ENCODE measurements at regions not wholly inside any gene's neighbourhood (a gene's known extent, or its start where the extent isn't known, plus 50 kb on each side); places are given as distances from the start of the nearest gene placed in this dataset.
"Not testable (repeated sequence)": the region's sequence is repeated elsewhere in the genome, so short reads cannot be mapped to it uniquely, and the experiment has no call there.

DNA sequence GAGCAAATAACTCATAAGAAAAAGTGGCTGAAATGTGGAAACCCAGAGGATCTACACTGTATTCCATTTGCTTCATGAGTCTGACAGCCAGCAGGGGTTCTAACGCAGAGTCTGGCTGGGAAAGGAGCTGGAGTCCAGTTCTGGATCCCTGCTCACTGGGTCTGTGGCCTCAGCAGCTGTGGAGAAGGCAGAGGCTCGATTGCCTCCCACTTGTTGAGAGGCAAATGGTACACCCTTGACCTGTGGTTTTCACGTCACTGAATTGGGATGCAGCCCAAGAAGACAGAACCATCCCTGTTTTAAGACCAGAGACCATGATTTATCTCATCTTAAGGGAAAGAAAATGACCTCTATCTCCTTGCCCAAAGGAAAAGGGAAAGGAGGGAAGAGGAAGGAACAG, 147.0 kb upstream of the NOCT start:
- Histone ChIP-seq H3K4me3 (ENCODE audit: low read length) (no peak overlapping the region), H3K36me3 (ENCODE audit: control insufficient read depth, insufficient read depth, low read length, severe bottlenecking) (no peaks in the 10 kb centered on the region), H3K9me3 (ENCODE audit: control insufficient read depth, low read length) (no peaks in the 10 kb centered on the region), H3K4me1 (ENCODE audit: control insufficient read depth, insufficient read depth, low read length) (peaks cover 8% of the 10 kb centered on the region), H3K9ac (ENCODE audit: low read length) (no peak overlapping the region), H3K27me3 (replicated peaks; ENCODE audit: control insufficient read depth, insufficient read depth, low read length) (peaks cover 8% of the 10 kb centered on the region)
- no peak for DNase-seq (ENCODE audit: low read depth)

DNA sequence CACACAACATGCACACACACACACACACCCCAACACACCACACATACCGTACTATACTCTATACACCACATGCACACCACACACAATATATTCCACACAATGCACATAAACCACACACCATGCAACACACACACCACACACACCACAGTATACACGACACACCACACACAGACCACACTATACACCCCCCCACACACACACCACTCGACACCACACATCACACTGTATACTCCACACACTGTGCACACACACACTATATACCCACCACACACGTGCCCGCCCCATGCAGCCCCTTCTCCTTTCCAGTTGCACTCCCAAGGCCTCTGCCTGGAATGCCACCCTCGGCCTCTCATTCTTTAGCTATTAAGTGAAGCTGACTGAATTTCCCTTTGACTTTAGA, 148.2 kb upstream of the NOCT start:
- Histone ChIP-seq H3K27me3 (replicated peaks; ENCODE audit: control insufficient read depth, insufficient read depth, low read length) (peaks cover 8% of the 10 kb centered on the region), H3K4me3 (ENCODE audit: low read length) (no peak overlapping the region), H3K9ac (ENCODE audit: low read length) (no peak overlapping the region), H3K36me3 (ENCODE audit: control insufficient read depth, insufficient read depth, low read length, severe bottlenecking) (no peaks in the 10 kb centered on the region), H3K9me3 (ENCODE audit: control insufficient read depth, low read length) (no peaks in the 10 kb centered on the region), H3K4me1 (ENCODE audit: control insufficient read depth, insufficient read depth, low read length) (peaks cover 8% of the 10 kb centered on the region)
- no peak for DNase-seq (ENCODE audit: low read depth)

DNA sequence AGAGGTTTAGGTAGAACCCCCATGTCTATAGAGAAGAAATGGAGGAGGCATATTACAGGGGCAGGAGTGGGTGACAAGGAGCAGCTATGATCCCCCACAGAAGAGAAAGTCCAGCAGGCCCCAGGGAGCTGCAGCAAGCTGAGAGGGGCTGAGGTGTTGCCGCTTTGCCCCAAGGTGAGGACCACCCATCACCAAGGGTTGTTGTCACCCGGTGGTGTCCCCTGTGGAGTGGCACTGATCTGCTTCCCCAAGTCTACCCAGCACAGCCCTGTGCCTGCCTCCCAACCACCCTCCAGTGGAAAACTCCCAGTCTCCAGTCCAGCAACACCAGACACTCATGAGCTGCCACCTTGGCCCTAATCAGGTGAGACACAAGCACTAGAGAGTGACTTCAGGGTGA, 149.3 kb upstream of the NOCT start:
- Histone ChIP-seq H3K9me3 (ENCODE audit: control insufficient read depth, low read length) (no peaks in the 10 kb centered on the region), H3K36me3 (ENCODE audit: control insufficient read depth, insufficient read depth, low read length, severe bottlenecking) (no peaks in the 10 kb centered on the region), H3K4me1 (ENCODE audit: control insufficient read depth, insufficient read depth, low read length) (peaks cover 2% of the 10 kb centered on the region), H3K27me3 (replicated peaks; ENCODE audit: control insufficient read depth, insufficient read depth, low read length) (peaks cover 10% of the 10 kb centered on the region), H3K4me3 (ENCODE audit: low read length) (no peak overlapping the region), H3K9ac (ENCODE audit: low read length) (no peak overlapping the region)
- no peak for DNase-seq (ENCODE audit: low read depth)

DNA sequence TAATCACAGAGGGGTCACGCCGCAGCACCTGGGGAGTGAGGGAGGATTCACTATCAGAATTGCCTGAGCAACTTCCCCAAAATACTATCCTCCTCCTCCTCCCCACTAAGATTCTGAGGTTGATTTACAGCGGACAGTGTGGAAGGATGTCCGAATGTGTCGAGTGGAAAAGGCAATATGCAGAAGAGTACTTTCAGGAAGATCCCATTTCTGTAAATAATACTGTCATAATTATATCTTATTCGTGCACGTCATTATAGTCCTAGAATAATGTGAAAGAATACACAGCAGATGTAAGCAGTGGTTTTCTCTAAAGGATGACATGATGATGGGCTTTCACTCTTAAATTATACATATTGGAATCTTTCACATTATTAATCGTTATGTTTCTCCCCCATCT, 149.8 kb upstream of the NOCT start:
- H3K4me3 ChIP-seq (ENCODE audit: low read length), result no peak overlapping the region
- no peak overlapping the region for H3K9ac ChIP-seq (ENCODE audit: low read length)
- H3K36me3 ChIP-seq (ENCODE audit: control insufficient read depth, insufficient read depth, low read length, severe bottlenecking), result no peaks in the 10 kb centered on the region
- no peaks in the 10 kb centered on the region for H3K9me3 ChIP-seq (ENCODE audit: control insufficient read depth, low read length)
- H3K27me3 ChIP-seq (replicated peaks; ENCODE audit: control insufficient read depth, insufficient read depth, low read length), result peaks cover 10% of the 10 kb centered on the region
- no peak for DNase-seq (ENCODE audit: low read depth)
- no peaks in the 10 kb centered on the region for H3K4me1 ChIP-seq (ENCODE audit: control insufficient read depth, insufficient read depth, low read length)

DNA sequence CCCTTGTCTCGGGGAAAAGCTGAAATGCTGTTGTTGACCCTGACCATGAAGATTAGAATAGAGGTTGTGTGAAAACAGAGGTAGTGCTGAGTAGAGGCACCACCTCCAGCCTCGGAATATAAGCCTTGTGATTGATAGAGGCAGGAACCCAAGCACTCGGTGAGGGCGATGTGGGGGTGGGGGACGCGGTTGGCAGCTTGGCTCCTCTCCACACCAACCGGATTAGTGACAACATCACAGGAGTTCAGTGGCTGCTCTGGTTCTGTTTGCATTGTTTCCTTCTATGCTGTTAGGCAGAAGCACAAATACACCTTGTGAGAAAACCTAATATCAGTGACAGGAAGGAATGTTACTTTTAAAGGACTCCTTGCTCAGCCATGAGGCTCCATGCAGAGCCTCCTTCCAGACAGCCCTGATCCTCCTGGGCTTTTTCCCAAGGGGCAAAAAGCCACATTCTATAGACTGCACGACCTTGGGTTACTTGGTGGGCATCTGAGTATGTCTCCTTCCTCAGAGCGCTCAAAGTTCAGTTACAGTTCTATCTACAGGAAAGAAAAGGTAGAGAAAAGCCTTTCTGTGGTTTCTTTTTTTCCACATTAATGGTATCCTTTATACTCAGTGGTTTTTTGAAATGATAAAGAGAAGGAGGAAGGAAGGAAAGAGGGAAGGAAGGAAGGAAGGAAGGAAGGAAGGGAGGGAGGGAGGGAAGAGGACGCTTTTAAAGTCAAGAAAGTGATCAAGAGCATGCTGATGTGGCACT, 150.4 kb upstream of the NOCT start:
- no peak for DNase-seq (ENCODE audit: low read depth)

DNA sequence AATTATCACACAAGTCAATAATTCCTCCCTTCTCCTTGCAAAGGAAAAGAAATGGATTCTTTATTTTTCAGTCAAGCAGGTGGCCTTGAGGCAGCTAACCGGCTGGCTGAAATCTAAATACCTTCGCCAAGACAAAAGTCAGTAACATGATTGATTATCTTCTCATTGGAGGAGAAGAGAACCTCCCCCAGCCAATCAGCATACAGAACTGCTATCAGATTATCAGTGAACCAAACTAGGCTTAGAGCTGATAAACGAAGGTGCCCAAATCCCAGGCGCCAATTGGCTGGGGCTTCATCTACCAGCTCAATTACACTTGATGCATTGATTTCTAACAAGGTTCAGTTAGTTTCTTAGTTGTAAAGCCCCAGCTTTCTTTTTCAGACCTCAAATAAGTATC, 152.4 kb upstream of the NOCT start:
- no peak for DNase-seq (ENCODE audit: low read depth)
- Histone ChIP-seq H3K4me1 (ENCODE audit: control insufficient read depth, insufficient read depth, low read length) (no peaks in the 10 kb centered on the region), H3K4me3 (ENCODE audit: low read length) (no peak overlapping the region), H3K36me3 (ENCODE audit: control insufficient read depth, insufficient read depth, low read length, severe bottlenecking) (no peaks in the 10 kb centered on the region), H3K9ac (ENCODE audit: low read length) (no peak overlapping the region), H3K27me3 (replicated peaks; ENCODE audit: control insufficient read depth, insufficient read depth, low read length) (peaks cover 10% of the 10 kb centered on the region), H3K9me3 (ENCODE audit: control insufficient read depth, low read length) (no peaks in the 10 kb centered on the region)

More for the DNA sequence above, 150.4 kb upstream of the NOCT start:
- no peaks in the 10 kb centered on the region for H3K9me3 ChIP-seq (ENCODE audit: control insufficient read depth, low read length)
- no peaks in the 10 kb centered on the region for H3K36me3 ChIP-seq (ENCODE audit: control insufficient read depth, insufficient read depth, low read length, severe bottlenecking)
- H3K9ac ChIP-seq (ENCODE audit: low read length), result no peak overlapping the region
- H3K4me3 ChIP-seq (ENCODE audit: low read length), result no peak overlapping the region
- H3K27me3 ChIP-seq (replicated peaks; ENCODE audit: control insufficient read depth, insufficient read depth, low read length), result peaks cover 10% of the 10 kb centered on the region
- no peaks in the 10 kb centered on the region for H3K4me1 ChIP-seq (ENCODE audit: control insufficient read depth, insufficient read depth, low read length)

DNA sequence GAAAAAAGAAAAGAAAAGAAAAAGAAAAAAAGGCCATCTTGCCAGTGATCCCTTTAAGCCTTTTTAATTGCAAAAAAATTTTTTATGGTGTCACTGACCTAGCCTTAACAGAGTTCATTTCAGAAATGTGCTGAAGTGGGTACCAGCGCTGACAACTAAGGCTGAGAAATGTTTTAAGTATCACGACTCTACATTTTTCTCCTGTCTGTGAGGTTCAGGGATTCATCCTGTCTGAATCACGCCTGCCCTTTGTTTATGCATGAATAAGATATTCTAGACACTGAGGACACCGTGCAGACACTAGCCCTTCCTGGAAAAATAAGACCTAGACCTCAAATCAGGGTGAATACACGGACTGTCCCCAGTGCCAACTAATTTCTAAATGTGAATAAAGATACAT, 154.4 kb upstream of the NOCT start:
- no peaks in the 10 kb centered on the region for H3K36me3 ChIP-seq (ENCODE audit: control insufficient read depth, insufficient read depth, low read length, severe bottlenecking)
- H3K27me3 ChIP-seq (replicated peaks; ENCODE audit: control insufficient read depth, insufficient read depth, low read length), result peaks cover 10% of the 10 kb centered on the region
- H3K4me3 ChIP-seq (ENCODE audit: low read length), result no peak overlapping the region
- H3K4me1 ChIP-seq (ENCODE audit: control insufficient read depth, insufficient read depth, low read length), result no peaks in the 10 kb centered on the region
- H3K9ac ChIP-seq (ENCODE audit: low read length), result no peak overlapping the region
- DNase-seq (ENCODE audit: low read depth), result peak; percentile 34
- H3K9me3 ChIP-seq (ENCODE audit: control insufficient read depth, low read length), result no peaks in the 10 kb centered on the region

DNA sequence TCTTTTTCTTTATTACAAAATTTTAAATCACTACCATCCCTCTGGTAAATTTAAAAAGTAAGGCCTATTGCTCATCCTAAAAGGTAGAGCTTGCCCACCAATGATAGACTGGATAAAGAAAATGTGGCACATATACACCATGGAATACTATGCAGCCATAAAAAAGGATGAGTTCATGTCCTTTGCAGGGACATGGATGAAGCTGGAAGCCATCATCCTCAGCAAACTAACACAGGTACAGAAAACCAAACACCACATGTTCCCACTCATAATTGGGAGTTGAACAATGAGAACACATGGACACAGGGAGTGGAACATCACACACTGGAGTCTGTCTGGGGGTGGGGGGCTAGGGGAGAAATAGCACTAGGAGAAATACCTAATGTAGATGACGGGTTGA, 155.2 kb upstream of the NOCT start:
- H3K4me3 ChIP-seq (ENCODE audit: low read length); H3K9me3 ChIP-seq (ENCODE audit: control insufficient read depth, low read length); H3K4me1 ChIP-seq (ENCODE audit: control insufficient read depth, insufficient read depth, low read length); DNase-seq (ENCODE audit: low read depth); H3K9ac ChIP-seq (ENCODE audit: low read length); H3K36me3 ChIP-seq (ENCODE audit: control insufficient read depth, insufficient read depth, low read length, severe bottlenecking): not testable (repeated sequence)
- peaks cover 15% of the 10 kb centered on the region for H3K27me3 ChIP-seq (replicated peaks; ENCODE audit: control insufficient read depth, insufficient read depth, low read length)

DNA sequence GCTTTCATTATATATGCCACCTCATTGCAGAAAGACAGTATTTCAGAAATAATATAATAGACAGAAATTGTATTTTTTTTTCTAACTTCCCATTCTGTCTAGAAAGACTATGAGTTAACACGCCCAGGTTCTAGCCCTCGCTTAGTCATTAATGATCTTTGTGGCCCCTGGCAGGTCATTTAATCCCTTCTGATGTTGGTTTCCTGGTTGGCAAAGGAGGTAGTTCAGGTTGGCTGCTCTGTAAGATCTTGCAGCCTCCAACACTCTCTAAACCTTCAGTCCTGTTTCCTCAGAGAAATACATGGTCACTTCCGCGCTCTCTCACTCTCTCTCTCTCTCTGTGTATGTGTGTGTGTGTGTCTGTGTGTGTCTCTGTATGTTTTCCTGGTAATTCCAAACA, 156.3 kb upstream of the NOCT start:
- H3K4me1 ChIP-seq (ENCODE audit: control insufficient read depth, insufficient read depth, low read length), result no peaks in the 10 kb centered on the region
- DNase-seq (ENCODE audit: low read depth), result no peak
- no peak overlapping the region for H3K4me3 ChIP-seq (ENCODE audit: low read length)
- H3K9me3 ChIP-seq (ENCODE audit: control insufficient read depth, low read length), result no peaks in the 10 kb centered on the region
- no peaks in the 10 kb centered on the region for H3K36me3 ChIP-seq (ENCODE audit: control insufficient read depth, insufficient read depth, low read length, severe bottlenecking)
- no peak overlapping the region for H3K9ac ChIP-seq (ENCODE audit: low read length)
- peaks cover 16% of the 10 kb centered on the region for H3K27me3 ChIP-seq (replicated peaks; ENCODE audit: control insufficient read depth, insufficient read depth, low read length)

DNA sequence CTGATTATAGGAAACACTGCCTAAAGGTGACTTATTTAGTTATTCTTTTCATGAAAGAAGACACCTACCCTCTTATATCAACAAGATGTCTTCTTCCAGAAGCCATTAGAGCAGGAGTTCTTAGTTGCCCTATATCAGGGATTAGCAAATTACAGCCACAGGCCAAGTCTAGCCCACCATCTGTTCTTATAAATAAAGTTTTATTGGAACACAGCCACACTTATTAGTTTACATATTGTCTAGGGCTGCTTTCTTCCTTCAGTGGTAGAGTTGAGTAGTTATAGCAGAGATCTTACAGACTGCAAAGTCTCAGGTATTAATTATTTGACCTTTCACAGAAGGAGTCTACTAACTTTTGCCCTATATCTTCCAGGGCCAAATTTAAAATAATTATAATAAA, 157.2 kb upstream of the NOCT start:
- Histone ChIP-seq H3K36me3 (ENCODE audit: control insufficient read depth, insufficient read depth, low read length, severe bottlenecking) (no peaks in the 10 kb centered on the region), H3K4me1 (ENCODE audit: control insufficient read depth, insufficient read depth, low read length) (no peaks in the 10 kb centered on the region), H3K27me3 (replicated peaks; ENCODE audit: control insufficient read depth, insufficient read depth, low read length) (peaks cover 14% of the 10 kb centered on the region), H3K9ac (ENCODE audit: low read length) (no peak overlapping the region), H3K9me3 (ENCODE audit: control insufficient read depth, low read length) (no peaks in the 10 kb centered on the region), H3K4me3 (ENCODE audit: low read length) (no peak overlapping the region)
- DNase-seq (ENCODE audit: low read depth), result no peak

DNA sequence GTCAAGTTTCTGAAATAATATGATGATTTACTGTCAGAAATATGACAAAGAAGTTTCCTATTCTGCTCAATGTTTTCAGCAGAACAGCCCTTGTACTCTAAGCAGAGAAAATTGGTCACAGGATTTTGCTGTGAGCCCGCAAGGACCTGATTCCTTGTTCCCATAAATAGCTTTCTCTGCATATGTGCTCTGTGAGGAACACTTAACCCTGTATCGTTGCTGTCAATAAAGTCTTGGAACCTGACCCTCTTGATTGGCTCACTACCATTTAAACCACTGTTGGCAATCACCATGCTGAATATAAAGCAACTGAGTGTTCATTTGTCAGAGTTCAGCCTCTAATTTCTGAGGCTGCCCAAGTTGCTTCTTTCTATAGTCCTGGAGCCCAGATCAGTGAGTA, 158.2 kb upstream of the NOCT start:
- Histone ChIP-seq H3K4me1 (ENCODE audit: control insufficient read depth, insufficient read depth, low read length) (no peaks in the 10 kb centered on the region), H3K9me3 (ENCODE audit: control insufficient read depth, low read length) (no peaks in the 10 kb centered on the region), H3K4me3 (ENCODE audit: low read length) (no peak overlapping the region), H3K36me3 (ENCODE audit: control insufficient read depth, insufficient read depth, low read length, severe bottlenecking) (no peaks in the 10 kb centered on the region), H3K27me3 (replicated peaks; ENCODE audit: control insufficient read depth, insufficient read depth, low read length) (peaks cover 13% of the 10 kb centered on the region), H3K9ac (ENCODE audit: low read length) (no peak overlapping the region)
- no peak for DNase-seq (ENCODE audit: low read depth)

DNA sequence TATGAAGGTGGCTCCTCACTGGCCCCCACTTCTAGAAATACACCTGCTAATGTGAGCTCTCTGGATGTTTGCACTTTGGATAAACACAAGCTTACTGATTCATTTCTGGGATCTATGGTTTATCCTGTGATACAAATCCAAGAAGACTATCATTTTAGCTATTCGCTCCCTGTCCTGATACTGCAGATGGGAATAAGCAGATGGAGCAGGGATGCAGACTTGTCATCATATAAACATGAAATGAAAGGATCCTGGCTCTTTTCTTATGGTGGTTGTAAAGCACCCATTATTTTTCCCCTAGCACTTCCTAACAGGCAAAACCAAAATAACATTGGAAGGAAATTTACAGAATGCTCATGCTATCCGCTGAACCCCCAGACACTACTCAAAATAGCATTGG, 162.9 kb upstream of the NOCT start:
- DNase-seq (ENCODE audit: low read depth), result no peak
- Histone ChIP-seq H3K9ac (ENCODE audit: low read length) (no peak overlapping the region), H3K4me1 (ENCODE audit: control insufficient read depth, insufficient read depth, low read length) (no peaks in the 10 kb centered on the region), H3K9me3 (ENCODE audit: control insufficient read depth, low read length) (no peaks in the 10 kb centered on the region), H3K36me3 (ENCODE audit: control insufficient read depth, insufficient read depth, low read length, severe bottlenecking) (no peaks in the 10 kb centered on the region), H3K27me3 (replicated peaks; ENCODE audit: control insufficient read depth, insufficient read depth, low read length) (peaks cover 17% of the 10 kb centered on the region), H3K4me3 (ENCODE audit: low read length) (no peak overlapping the region)
